Hippocampal formation (tissue), 2 donors: ENCODE measurements at regions not wholly inside any gene's neighbourhood (a gene's known extent, or its start where the extent isn't known, plus 50 kb on each side); places are given as distances from the start of the nearest gene placed in this dataset.

Experiments
- DNase-seq, 2 donors: peaks; one replicate each; lab custom pipeline; 2025; lab: John Stamatoyannopoulos, UW

- DNase-seq = no peak
Measured at GRCh38 chr12:18207266-18207665, 54.1 kb upstream of the PIK3C2G start.

GRCh38 chr12:18206198-18206597 is 55.1 kb upstream of the PIK3C2G start:
- no peak for DNase-seq

- DNase-seq = no peak
Measured at GRCh38 chr12:18204053-18204452, 57.3 kb upstream of the PIK3C2G start.

- DNase-seq = no peak
Measured at GRCh38 chr12:18192119-18192518, 69.2 kb upstream of the PIK3C2G start.

- DNase-seq = no peak
Measured at GRCh38 chr12:18183141-18183540, 78.2 kb upstream of the PIK3C2G start.

- no peak for DNase-seq
Measured at GRCh38 chr12:18171571-18171970, 81.6 kb upstream of the RERGL start.

GRCh38 chr12:18168016-18168415 is 78.0 kb upstream of the RERGL start:
- no peak for DNase-seq

GRCh38 chr12:18165889-18166288 is 75.9 kb upstream of the RERGL start:
- DNase-seq = no peak

- DNase-seq = no peak
Measured at GRCh38 chr12:18165422-18165871, 75.5 kb upstream of the RERGL start.

- DNase-seq = no peak
Measured at GRCh38 chr12:18160901-18161300, 70.9 kb upstream of the RERGL start.

- no peak for DNase-seq
Measured at GRCh38 chr12:18158774-18159557, 69.0 kb upstream of the RERGL start.

GRCh38 chr12:18153826-18154225 is 63.8 kb upstream of the RERGL start:
- DNase-seq = no peak

- DNase-seq = no peak
Measured at GRCh38 chr12:18151036-18151435, 61.0 kb upstream of the RERGL start.

- no peak for DNase-seq
Measured at GRCh38 chr12:18148961-18149360, 59.0 kb upstream of the RERGL start.

GRCh38 chr12:18146363-18146762 is 56.4 kb upstream of the RERGL start:
- DNase-seq = no peak

- DNase-seq = no peak
Measured at GRCh38 chr12:18145924-18146323, 55.9 kb upstream of the RERGL start.

- no peak for DNase-seq
Measured at GRCh38 chr12:18141048-18141982, 51.3 kb upstream of the RERGL start.

GRCh38 chr12:18139989-18140596 is 50.1 kb upstream of the RERGL start:
- peak in 1 of 2 donors; percentile 12 for DNase-seq
